NB4 (cell line): ENCODE measurements at regions not wholly inside any gene's neighbourhood (a gene's known extent, or its start where the extent isn't known, plus 50 kb on each side); places are given as distances from the start of the nearest gene placed in this dataset.

Experiments used
- CTCF ChIP-seq: IDR thresholded peaks from one replicate; pipeline ENCODE4 v1.5.1; 2012; ENCODE audit warnings: low read depth, low read length
- POLR2A ChIP-seq: IDR thresholded peaks from 2 replicates; pipeline ENCODE4 v1.6.1; 2011; ENCODE audit warnings: mild to moderate bottlenecking; ENCODE audit not compliant: insufficient read length; ENCODE audit errors: extremely low read depth

GRCh38 chr9:78714576-78714975 lies 417.7 kb downstream of the PSAT1 start:
- TF ChIP-seq CTCF (no peak), POLR2A (no peak)
